ENCODE measurements at regions not wholly inside any gene's neighbourhood (a gene's known extent, or its start where the extent isn't known, plus 50 kb on each side); places are given as distances from the start of the nearest gene placed in this dataset.

GRCh38 chr3:182000447-182000846 lies 288.7 kb downstream of the SOX2 start:
- intact Hi-C loops (cut with DNase I; ENCODE audit: low total_unique reads): no loop called here
- Histone ChIP-seq H3K27ac (no peak overlapping the region), H3K4me3 (no peak overlapping the region), H3K27me3 (no peaks in the 10 kb centered on the region), H3K9me3 (no peaks in the 10 kb centered on the region), H3K36me3 (ENCODE audit: low read depth, missing control alignments) (no peaks in the 10 kb centered on the region), H3K4me1 (no peaks in the 10 kb centered on the region)
- no peak for TF ChIP-seq CTCF (IDR thresholded peaks at IDR 0.05)
- DNase-seq: no peak
- WGBS, 2 donors: 60 to 62% methylated on average over 5 of the region's 5 CpGs

GRCh38 chr3:182005219-182005618 lies 293.5 kb downstream of the SOX2 start:
- TF ChIP-seq POLR2A (IDR thresholded peaks at IDR 0.05): no peak
- no peak for TF ChIP-seq CTCF (IDR thresholded peaks at IDR 0.05)
- Histone ChIP-seq H3K27me3 (no peaks in the 10 kb centered on the region), H3K4me1 (no peaks in the 10 kb centered on the region), H3K27ac (no peak overlapping the region), H3K36me3 (ENCODE audit: low read depth, missing control alignments) (no peaks in the 10 kb centered on the region), H3K4me3 (no peak overlapping the region), H3K9me3 (no peaks in the 10 kb centered on the region)
- 90 to 93% methylated on average over 3 of the region's 3 CpGs for WGBS, 2 donors
- intact Hi-C loops (cut with DNase I; ENCODE audit: low total_unique reads): no loop called here
- no peak for DNase-seq

GRCh38 chr3:182005701-182006100 lies 294.0 kb downstream of the SOX2 start:
- intact Hi-C loops (cut with DNase I; ENCODE audit: low total_unique reads): no loop called here
- Histone ChIP-seq H3K27ac (no peak overlapping the region), H3K4me1 (no peaks in the 10 kb centered on the region), H3K4me3 (no peak overlapping the region), H3K27me3 (no peaks in the 10 kb centered on the region), H3K9me3 (no peaks in the 10 kb centered on the region), H3K36me3 (ENCODE audit: low read depth, missing control alignments) (no peaks in the 10 kb centered on the region)
- WGBS, 2 donors: 54 to 69% methylated on average over 5 of the region's 5 CpGs
- TF ChIP-seq POLR2A (IDR thresholded peaks at IDR 0.05): no peak
- TF ChIP-seq CTCF (IDR thresholded peaks at IDR 0.05): no peak
- no peak for DNase-seq

- H3K9me3 ChIP-seq: no peaks in the 10 kb centered on the region
- WGBS, 2 donors: 61 to 67% methylated on average over 4 of the region's 4 CpGs
- H3K36me3 ChIP-seq (ENCODE audit: low read depth, missing control alignments): no peaks in the 10 kb centered on the region
- no peak for DNase-seq
- no peaks in the 10 kb centered on the region for H3K27me3 ChIP-seq
- no peak for TF ChIP-seq POLR2A (IDR thresholded peaks at IDR 0.05)
- no peak for TF ChIP-seq CTCF (IDR thresholded peaks at IDR 0.05)
- no peak overlapping the region for H3K4me3 ChIP-seq
- intact Hi-C loops (cut with DNase I; ENCODE audit: low total_unique reads): no loop called here
- no peak overlapping the region for H3K27ac ChIP-seq
- H3K4me1 ChIP-seq: no peaks in the 10 kb centered on the region
Measured at GRCh38 chr3:182006431-182006830, 294.7 kb downstream of the SOX2 start.

- Histone ChIP-seq H3K27me3 (no peaks in the 10 kb centered on the region), H3K36me3 (ENCODE audit: low read depth, missing control alignments) (no peaks in the 10 kb centered on the region), H3K9me3 (no peaks in the 10 kb centered on the region), H3K27ac (no peak overlapping the region), H3K4me3 (no peak overlapping the region), H3K4me1 (no peaks in the 10 kb centered on the region)
- DNase-seq: no peak
- WGBS, 2 donors: 82 to 90% methylated on average over 5 of the region's 5 CpGs
- intact Hi-C loops (cut with DNase I; ENCODE audit: low total_unique reads): no loop called here
- TF ChIP-seq CTCF (IDR thresholded peaks at IDR 0.05) (no peak), POLR2A (IDR thresholded peaks at IDR 0.05) (no peak)
Measured at GRCh38 chr3:182007441-182007840, 295.7 kb downstream of the SOX2 start.

Measured in testis (tissue), 2 donors.